ENCODE measurements at regions not wholly inside any gene's neighbourhood (a gene's known extent, or its start where the extent isn't known, plus 50 kb on each side); places are given as distances from the start of the nearest gene placed in this dataset.

DNA sequence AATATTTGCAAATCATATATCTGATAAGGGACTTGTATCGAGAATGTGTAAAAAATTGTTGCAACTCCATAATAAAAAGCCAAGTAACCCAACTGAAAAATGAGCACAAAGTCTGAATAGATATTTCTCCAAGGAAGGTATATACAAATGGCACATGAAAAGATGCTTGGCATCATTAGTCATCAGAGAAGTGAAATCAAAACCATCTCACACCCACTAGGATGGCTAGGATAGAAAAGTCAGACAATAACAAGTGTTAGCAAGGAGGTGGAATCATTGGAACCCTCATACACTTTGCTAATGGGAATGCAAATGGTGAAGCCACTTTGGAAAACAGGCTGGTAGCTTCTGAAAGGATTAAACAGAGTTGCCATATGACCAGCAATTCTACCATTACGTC, 182.7 kb downstream of the ERCC6L2 start:
- H3K9ac ChIP-seq (ENCODE audit: low read length) = no peak overlapping the region
- no peak overlapping the region for H3K4me2 ChIP-seq (ENCODE audit: low read length)
- H3K36me3 ChIP-seq (ENCODE audit: insufficient read depth, low read length) = no peaks in the 10 kb centered on the region
- no peaks in the 10 kb centered on the region for H4K20me1 ChIP-seq (ENCODE audit: insufficient read depth)
- H3K9me3 ChIP-seq (ENCODE audit: low read length) = no peaks in the 10 kb centered on the region
- H3K4me3 ChIP-seq (ENCODE audit: low read length) = no peak overlapping the region
- no peak overlapping the region for H3K27ac ChIP-seq (ENCODE audit: low read length)
- no peaks in the 10 kb centered on the region for H3K27me3 ChIP-seq (ENCODE audit: insufficient read depth, low read depth, low read length)
- H2AFZ ChIP-seq (ENCODE audit: low read depth, low read length) = no peak overlapping the region
- H3F3A ChIP-seq (ENCODE audit: insufficient read depth, low read length, poor library complexity, severe bottlenecking) = no peaks in the 10 kb centered on the region
- H3K79me2 ChIP-seq (replicated peaks; ENCODE audit: insufficient read depth, low read length) = no peaks in the 10 kb centered on the region
- H3K9me2 ChIP-seq (ENCODE audit: insufficient read depth, low read length) = no peaks in the 10 kb centered on the region
- TF ChIP-seq EP300 (conservative IDR thresholded peaks at IDR 0.05; ENCODE audit: poor library complexity, severe bottlenecking) (no peak), TAF1 (IDR thresholded peaks at IDR 0.05; ENCODE audit: low read depth) (no peak), POLR2AphosphoS5 (IDR thresholded peaks at IDR 0.05) (no peak), MXI1 (conservative IDR thresholded peaks at IDR 0.05; ENCODE audit: poor library complexity, severe bottlenecking) (no peak), SMC3 (conservative IDR thresholded peaks at IDR 0.05; ENCODE audit: poor library complexity) (no peak), RAD21 (conservative IDR thresholded peaks at IDR 0.05) (no peak), EZH2 (IDR thresholded peaks at IDR 0.05; ENCODE audit: borderline replicate concordance, insufficient read depth, low read length, poor library complexity, severe bottlenecking) (no peak)
- TF ChIP-seq, protein P1, sequence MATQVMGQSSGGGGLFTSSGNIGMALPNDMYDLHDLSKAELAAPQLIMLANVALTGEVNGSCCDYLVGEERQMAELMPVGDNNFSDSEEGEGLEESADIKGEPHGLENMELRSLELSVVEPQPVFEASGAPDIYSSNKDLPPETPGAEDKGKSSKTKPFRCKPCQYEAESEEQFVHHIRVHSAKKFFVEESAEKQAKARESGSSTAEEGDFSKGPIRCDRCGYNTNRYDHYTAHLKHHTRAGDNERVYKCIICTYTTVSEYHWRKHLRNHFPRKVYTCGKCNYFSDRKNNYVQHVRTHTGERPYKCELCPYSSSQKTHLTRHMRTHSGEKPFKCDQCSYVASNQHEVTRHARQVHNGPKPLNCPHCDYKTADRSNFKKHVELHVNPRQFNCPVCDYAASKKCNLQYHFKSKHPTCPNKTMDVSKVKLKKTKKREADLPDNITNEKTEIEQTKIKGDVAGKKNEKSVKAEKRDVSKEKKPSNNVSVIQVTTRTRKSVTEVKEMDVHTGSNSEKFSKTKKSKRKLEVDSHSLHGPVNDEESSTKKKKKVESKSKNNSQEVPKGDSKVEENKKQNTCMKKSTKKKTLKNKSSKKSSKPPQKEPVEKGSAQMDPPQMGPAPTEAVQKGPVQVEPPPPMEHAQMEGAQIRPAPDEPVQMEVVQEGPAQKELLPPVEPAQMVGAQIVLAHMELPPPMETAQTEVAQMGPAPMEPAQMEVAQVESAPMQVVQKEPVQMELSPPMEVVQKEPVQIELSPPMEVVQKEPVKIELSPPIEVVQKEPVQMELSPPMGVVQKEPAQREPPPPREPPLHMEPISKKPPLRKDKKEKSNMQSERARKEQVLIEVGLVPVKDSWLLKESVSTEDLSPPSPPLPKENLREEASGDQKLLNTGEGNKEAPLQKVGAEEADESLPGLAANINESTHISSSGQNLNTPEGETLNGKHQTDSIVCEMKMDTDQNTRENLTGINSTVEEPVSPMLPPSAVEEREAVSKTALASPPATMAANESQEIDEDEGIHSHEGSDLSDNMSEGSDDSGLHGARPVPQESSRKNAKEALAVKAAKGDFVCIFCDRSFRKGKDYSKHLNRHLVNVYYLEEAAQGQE (IDR thresholded peaks at IDR 0.05; ENCODE audit: borderline replicate concordance) = no peak
- TF ChIP-seq, protein P2, sequence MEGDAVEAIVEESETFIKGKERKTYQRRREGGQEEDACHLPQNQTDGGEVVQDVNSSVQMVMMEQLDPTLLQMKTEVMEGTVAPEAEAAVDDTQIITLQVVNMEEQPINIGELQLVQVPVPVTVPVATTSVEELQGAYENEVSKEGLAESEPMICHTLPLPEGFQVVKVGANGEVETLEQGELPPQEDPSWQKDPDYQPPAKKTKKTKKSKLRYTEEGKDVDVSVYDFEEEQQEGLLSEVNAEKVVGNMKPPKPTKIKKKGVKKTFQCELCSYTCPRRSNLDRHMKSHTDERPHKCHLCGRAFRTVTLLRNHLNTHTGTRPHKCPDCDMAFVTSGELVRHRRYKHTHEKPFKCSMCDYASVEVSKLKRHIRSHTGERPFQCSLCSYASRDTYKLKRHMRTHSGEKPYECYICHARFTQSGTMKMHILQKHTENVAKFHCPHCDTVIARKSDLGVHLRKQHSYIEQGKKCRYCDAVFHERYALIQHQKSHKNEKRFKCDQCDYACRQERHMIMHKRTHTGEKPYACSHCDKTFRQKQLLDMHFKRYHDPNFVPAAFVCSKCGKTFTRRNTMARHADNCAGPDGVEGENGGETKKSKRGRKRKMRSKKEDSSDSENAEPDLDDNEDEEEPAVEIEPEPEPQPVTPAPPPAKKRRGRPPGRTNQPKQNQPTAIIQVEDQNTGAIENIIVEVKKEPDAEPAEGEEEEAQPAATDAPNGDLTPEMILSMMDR (IDR thresholded peaks at IDR 0.05; ENCODE audit: poor library complexity, severe bottlenecking) = no peak

DNA sequence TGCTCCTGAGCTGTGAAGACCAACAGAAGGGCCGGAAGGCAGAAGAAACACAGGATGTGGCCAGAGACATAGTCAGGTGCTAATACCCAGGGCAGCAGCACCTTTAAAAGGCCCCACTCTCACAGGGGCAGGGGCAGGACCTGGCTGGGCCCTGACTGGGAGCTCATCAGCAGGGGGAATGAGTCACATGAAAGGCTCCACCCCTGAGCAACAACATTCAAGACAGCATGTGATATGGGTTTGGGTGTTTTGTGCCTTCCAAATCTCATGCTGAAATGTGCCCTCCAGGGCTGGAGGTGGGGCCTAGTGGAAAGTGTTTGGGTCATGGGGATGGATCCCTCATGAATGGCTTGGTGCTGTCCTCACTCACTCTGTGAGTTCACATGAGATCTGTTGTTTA, 181.7 kb downstream of the ERCC6L2 start:
- no peak for TF ChIP-seq SMC3 (conservative IDR thresholded peaks at IDR 0.05; ENCODE audit: poor library complexity)
- TF ChIP-seq EZH2 (IDR thresholded peaks at IDR 0.05; ENCODE audit: borderline replicate concordance, insufficient read depth, low read length, poor library complexity, severe bottlenecking) = no peak
- Histone ChIP-seq H3K4me2 (ENCODE audit: low read length) (no peak overlapping the region), H3K4me3 (ENCODE audit: low read length) (no peak overlapping the region), H3K27ac (ENCODE audit: low read length) (no peak overlapping the region), H3F3A (ENCODE audit: insufficient read depth, low read length, poor library complexity, severe bottlenecking) (no peaks in the 10 kb centered on the region), H2AFZ (ENCODE audit: low read depth, low read length) (no peak overlapping the region), H3K9me2 (ENCODE audit: insufficient read depth, low read length) (no peaks in the 10 kb centered on the region), H3K36me3 (ENCODE audit: insufficient read depth, low read length) (no peaks in the 10 kb centered on the region), H3K79me2 (replicated peaks; ENCODE audit: insufficient read depth, low read length) (no peaks in the 10 kb centered on the region), H3K9me3 (ENCODE audit: low read length) (no peaks in the 10 kb centered on the region), H3K9ac (ENCODE audit: low read length) (no peak overlapping the region), H4K20me1 (ENCODE audit: insufficient read depth) (no peaks in the 10 kb centered on the region), H3K27me3 (ENCODE audit: insufficient read depth, low read depth, low read length) (no peaks in the 10 kb centered on the region)

DNA sequence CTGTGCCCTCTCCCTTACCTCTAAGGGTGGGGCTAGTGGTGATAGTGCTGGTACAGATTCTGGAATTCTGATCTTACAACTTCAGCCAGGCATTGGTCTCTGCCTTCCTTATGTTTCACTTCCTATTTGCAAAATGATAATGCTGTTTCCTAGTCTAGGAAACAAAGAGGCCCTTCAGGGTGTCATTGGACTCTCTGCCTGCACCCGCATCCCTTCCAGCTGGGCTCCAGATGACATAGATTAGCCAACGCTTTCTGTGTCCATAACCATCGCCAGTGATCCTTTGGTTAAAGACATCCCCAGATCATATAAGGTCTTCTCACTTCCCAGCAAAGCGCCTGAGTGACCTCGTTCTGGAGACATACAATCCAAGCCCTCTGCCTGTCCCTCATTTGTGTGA, 180.7 kb downstream of the ERCC6L2 start:
- Histone ChIP-seq H3K9me2 (ENCODE audit: insufficient read depth, low read length) (no peaks in the 10 kb centered on the region), H3K79me2 (replicated peaks; ENCODE audit: insufficient read depth, low read length) (no peaks in the 10 kb centered on the region), H3K27me3 (ENCODE audit: insufficient read depth, low read depth, low read length) (no peaks in the 10 kb centered on the region), H2AFZ (ENCODE audit: low read depth, low read length) (no peak overlapping the region), H3K9ac (ENCODE audit: low read length) (no peak overlapping the region), H3K4me2 (ENCODE audit: low read length) (no peak overlapping the region), H3K27ac (ENCODE audit: low read length) (no peak overlapping the region), H3F3A (ENCODE audit: insufficient read depth, low read length, poor library complexity, severe bottlenecking) (no peaks in the 10 kb centered on the region), H4K20me1 (ENCODE audit: insufficient read depth) (no peaks in the 10 kb centered on the region), H3K4me3 (ENCODE audit: low read length) (no peak overlapping the region), H3K36me3 (ENCODE audit: insufficient read depth, low read length) (no peaks in the 10 kb centered on the region), H3K9me3 (ENCODE audit: low read length) (no peaks in the 10 kb centered on the region)
- no peak for TF ChIP-seq EZH2 (IDR thresholded peaks at IDR 0.05; ENCODE audit: borderline replicate concordance, insufficient read depth, low read length, poor library complexity, severe bottlenecking)
- no peak for TF ChIP-seq EP300 (conservative IDR thresholded peaks at IDR 0.05; ENCODE audit: poor library complexity, severe bottlenecking)
- TF ChIP-seq SMC3 (conservative IDR thresholded peaks at IDR 0.05; ENCODE audit: poor library complexity) = no peak
- TF ChIP-seq, protein P1 (IDR thresholded peaks at IDR 0.05; ENCODE audit: borderline replicate concordance) = no peak
- no peak for TF ChIP-seq TAF1 (IDR thresholded peaks at IDR 0.05; ENCODE audit: low read depth)
- TF ChIP-seq POLR2AphosphoS5 (IDR thresholded peaks at IDR 0.05) = no peak
- TF ChIP-seq, protein P2 (IDR thresholded peaks at IDR 0.05; ENCODE audit: poor library complexity, severe bottlenecking) = no peak

Data from neural cell (in vitro differentiated cells).